WTC11 (cell line): ENCODE measurements at regions not wholly inside any gene's neighbourhood (a gene's known extent, or its start where the extent isn't known, plus 50 kb on each side); places are given as distances from the start of the nearest gene placed in this dataset.

ENCODE experiments used
- ATAC-seq: fragments of 200-7000 bp; cut with Tn5 transposase; 2 replicates; pipeline ENCODE4 v1.10.0; 2021; ENCODE audit warnings: mild to moderate bottlenecking, moderate library complexity
- CTCF ChIA-PET: fragments of 300-600 bp; sonication (Branson Sonifier 250); formaldehyde crosslinking; loops from one replicate; lab custom pipeline; 2021; ENCODE audit warnings: antibody characterized with exemption; lab: Charles Lee
- POLR2A ChIA-PET: fragments of 350-600 bp; sonication (Branson Sonifier 250); formaldehyde crosslinking; loops from one replicate; lab custom pipeline; 2021; ENCODE audit warnings: antibody characterized with exemption; lab: Charles Lee
- DNase-seq: peaks from one replicate; pipeline ENCODE4 v3.0.0; 2021; ENCODE audit warnings: low spot score
- H3K27ac Mint-ChIP-seq: 2 replicates; pipeline ENCODE4 v1.8.0; 2021; ENCODE audit warnings: mixed read lengths
- H3K27me3 Mint-ChIP-seq: 2 replicates; pipeline ENCODE4 v1.8.0; 2021; ENCODE audit warnings: low read depth, mild to moderate bottlenecking, moderate library complexity, mixed read lengths
- H3K36me3 Mint-ChIP-seq: 2 replicates; pipeline ENCODE4 v1.8.0; 2021; ENCODE audit warnings: mixed read lengths
- H3K4me1 Mint-ChIP-seq: 2 replicates; pipeline ENCODE4 v1.8.0; 2022; ENCODE audit warnings: mixed read lengths
- H3K4me3 Mint-ChIP-seq: 2 replicates; pipeline ENCODE4 v1.8.0; 2021; ENCODE audit warnings: mild to moderate bottlenecking, moderate library complexity, mixed read lengths
- H3K9me3 Mint-ChIP-seq: 2 replicates; pipeline ENCODE4 v1.8.0; 2021; ENCODE audit warnings: mixed read lengths
- ATF1 ChIP-seq: sonication (generic); formaldehyde crosslinking; IDR thresholded peaks from 2 replicates; pipeline ENCODE4 v1.8.1; 2023; ENCODE audit warnings: mild to moderate bottlenecking, moderate library complexity, missing genetic modification reagents
- CBFB ChIP-seq: sonication (generic); formaldehyde crosslinking; IDR thresholded peaks from 2 replicates; pipeline ENCODE4 v1.8.1; 2022; ENCODE audit warnings: mild to moderate bottlenecking, low read depth, missing genetic modification reagents
- CREM ChIP-seq: sonication (generic); formaldehyde crosslinking; IDR thresholded peaks from 2 replicates; pipeline ENCODE4 v1.8.1; 2022; ENCODE audit warnings: mild to moderate bottlenecking, missing genetic modification reagents, moderate library complexity
- E2F5 ChIP-seq: sonication (generic); formaldehyde crosslinking; IDR thresholded peaks from 2 replicates; pipeline ENCODE4 v1.8.1; 2022; ENCODE audit warnings: mild to moderate bottlenecking, moderate library complexity, missing genetic modification reagents
- HMGA2 ChIP-seq: fragments of 250-450 bp; sonication (Bioruptor Pico); IDR thresholded peaks from 2 replicates; pipeline ENCODE4 v1.4.0; 2021; ENCODE audit warnings: mild to moderate bottlenecking, moderate library complexity
- IRF2 ChIP-seq: sonication (generic); formaldehyde crosslinking; IDR thresholded peaks from 2 replicates; pipeline ENCODE4 v1.8.0; 2022; ENCODE audit warnings: low read depth, missing genetic modification reagents, borderline replicate concordance
- JAZF1 ChIP-seq: fragments of 250-450 bp; sonication (Bioruptor Pico); IDR thresholded peaks from 2 replicates; pipeline ENCODE4 v1.9.0; 2021; ENCODE audit warnings: moderate library complexity, mild to moderate bottlenecking, inconsistent platforms
- MLX ChIP-seq: sonication (generic); formaldehyde crosslinking; IDR thresholded peaks from 2 replicates; pipeline ENCODE4 v1.8.1; 2023; ENCODE audit warnings: mild to moderate bottlenecking, missing genetic modification reagents, moderate library complexity
- NFE2L1 ChIP-seq: sonication (generic); formaldehyde crosslinking; IDR thresholded peaks from 2 replicates; pipeline ENCODE4 v1.8.1; 2023; ENCODE audit warnings: missing genetic modification reagents
- NFYB ChIP-seq: sonication (generic); formaldehyde crosslinking; conservative IDR thresholded peaks from 2 replicates; pipeline ENCODE4 v1.8.0; 2022; ENCODE audit warnings: low read depth, missing genetic modification reagents
- PRDM15 ChIP-seq: sonication (generic); formaldehyde crosslinking; IDR thresholded peaks from 2 replicates; pipeline ENCODE4 v1.8.0; 2022; ENCODE audit warnings: missing genetic modification reagents
- SMAD3 ChIP-seq: sonication (generic); formaldehyde crosslinking; IDR thresholded peaks from 2 replicates; pipeline ENCODE4 v1.8.0; 2022; ENCODE audit warnings: missing genetic modification reagents, mild to moderate bottlenecking, borderline replicate concordance
- SMAD4 ChIP-seq: sonication (generic); formaldehyde crosslinking; IDR thresholded peaks from 2 replicates; pipeline ENCODE4 v1.8.0; 2022; ENCODE audit warnings: mild to moderate bottlenecking, missing genetic modification reagents
- TCF7 ChIP-seq: sonication (generic); formaldehyde crosslinking; IDR thresholded peaks from 2 replicates; pipeline ENCODE4 v1.8.0; 2022; ENCODE audit warnings: mild to moderate bottlenecking, low read depth, missing genetic modification reagents, moderate library complexity
- TF ChIP-seq, protein P1 (sequence below): fragments of 250-450 bp; sonication (Bioruptor Pico); IDR thresholded peaks from 2 replicates; pipeline ENCODE4 v2.1.2; 2022; ENCODE audit warnings: mild to moderate bottlenecking, moderate library complexity
- TF ChIP-seq, protein P2 (sequence below): sonication (generic); formaldehyde crosslinking; IDR thresholded peaks from 2 replicates; pipeline ENCODE4 v1.8.1; 2023; ENCODE audit warnings: mild to moderate bottlenecking, moderate library complexity, missing genetic modification reagents
- TF ChIP-seq, protein P3 (sequence below): sonication (generic); formaldehyde crosslinking; IDR thresholded peaks from 2 replicates; pipeline ENCODE4 v1.8.0; 2023; ENCODE audit warnings: missing genetic modification reagents, mild to moderate bottlenecking, borderline replicate concordance

DNA sequence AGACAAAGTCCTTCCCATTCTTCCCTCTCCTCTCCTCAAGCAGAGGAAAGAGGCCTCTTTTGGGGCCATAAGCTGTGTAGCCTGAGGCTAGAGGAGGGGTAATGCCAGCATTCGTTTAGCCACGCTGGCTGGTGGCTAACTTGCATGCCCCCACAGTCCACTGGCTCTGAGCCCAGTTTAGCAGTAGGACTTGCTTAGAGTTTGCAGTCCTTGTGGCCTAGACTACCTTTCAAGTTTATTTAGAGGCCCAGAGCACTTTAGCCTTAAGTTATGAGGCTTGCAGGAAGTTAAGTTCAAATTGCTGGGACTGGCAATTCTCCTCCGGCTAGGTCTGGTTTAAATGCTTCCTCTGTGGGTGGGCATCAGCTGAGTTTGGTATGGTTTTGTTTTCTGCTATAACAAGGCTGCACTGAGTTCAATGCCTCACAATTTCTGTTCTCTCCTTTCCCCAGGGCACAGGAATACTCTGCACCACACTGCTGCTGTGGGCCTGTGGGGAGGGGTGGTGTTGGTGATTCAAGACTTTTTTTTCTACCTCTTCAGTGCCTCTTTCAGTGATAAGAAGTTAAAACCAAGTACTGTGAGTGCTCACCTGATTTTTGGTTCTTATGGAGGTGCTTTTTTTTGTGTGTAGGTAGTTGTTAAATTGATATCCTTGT lies 281.0 kb upstream of the C11orf87 start:
- ATAC-seq, result peak; percentile 62
- ChIA-PET POLR2A (no interaction called here), CTCF (no interaction called here)
- Mint-ChIP-seq H3K9me3 (peaks cover 9% of the 10 kb centered on the region; the same call in 1 of the 2 replicates), H3K4me1 (peaks cover 13% of the 10 kb centered on the region), H3K27me3 (no peaks in the 10 kb centered on the region; the same call in 1 of the 2 replicates), H3K4me3 (no peak overlapping the region), H3K27ac (no peak overlapping the region), H3K36me3 (no peaks in the 10 kb centered on the region)
- DNase-seq, result no peak
- TF ChIP-seq, protein P1, sequence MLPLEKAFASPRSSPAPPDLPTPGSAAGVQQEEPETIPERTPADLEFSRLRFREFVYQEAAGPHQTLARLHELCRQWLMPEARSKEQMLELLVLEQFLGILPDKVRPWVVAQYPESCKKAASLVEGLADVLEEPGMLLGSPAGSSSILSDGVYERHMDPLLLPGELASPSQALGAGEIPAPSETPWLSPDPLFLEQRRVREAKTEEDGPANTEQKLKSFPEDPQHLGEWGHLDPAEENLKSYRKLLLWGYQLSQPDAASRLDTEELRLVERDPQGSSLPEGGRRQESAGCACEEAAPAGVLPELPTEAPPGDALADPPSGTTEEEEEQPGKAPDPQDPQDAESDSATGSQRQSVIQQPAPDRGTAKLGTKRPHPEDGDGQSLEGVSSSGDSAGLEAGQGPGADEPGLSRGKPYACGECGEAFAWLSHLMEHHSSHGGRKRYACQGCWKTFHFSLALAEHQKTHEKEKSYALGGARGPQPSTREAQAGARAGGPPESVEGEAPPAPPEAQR (CRISPR knock-in tag), result no peak
- TF ChIP-seq JAZF1 (CRISPR knock-in tag), result no peak
- no peak for TF ChIP-seq CREM
- no peak for TF ChIP-seq ATF1 (CRISPR knock-in tag)
- no peak for TF ChIP-seq E2F5 (CRISPR knock-in tag)
- TF ChIP-seq SMAD3 (CRISPR knock-in tag), result no peak
- no peak for TF ChIP-seq IRF2
- no peak for TF ChIP-seq SMAD4 (CRISPR knock-in tag)
- TF ChIP-seq NFYB (CRISPR knock-in tag), result no peak
- TF ChIP-seq CBFB (CRISPR knock-in tag), result no peak
- TF ChIP-seq PRDM15, result no peak
- TF ChIP-seq, protein P2, sequence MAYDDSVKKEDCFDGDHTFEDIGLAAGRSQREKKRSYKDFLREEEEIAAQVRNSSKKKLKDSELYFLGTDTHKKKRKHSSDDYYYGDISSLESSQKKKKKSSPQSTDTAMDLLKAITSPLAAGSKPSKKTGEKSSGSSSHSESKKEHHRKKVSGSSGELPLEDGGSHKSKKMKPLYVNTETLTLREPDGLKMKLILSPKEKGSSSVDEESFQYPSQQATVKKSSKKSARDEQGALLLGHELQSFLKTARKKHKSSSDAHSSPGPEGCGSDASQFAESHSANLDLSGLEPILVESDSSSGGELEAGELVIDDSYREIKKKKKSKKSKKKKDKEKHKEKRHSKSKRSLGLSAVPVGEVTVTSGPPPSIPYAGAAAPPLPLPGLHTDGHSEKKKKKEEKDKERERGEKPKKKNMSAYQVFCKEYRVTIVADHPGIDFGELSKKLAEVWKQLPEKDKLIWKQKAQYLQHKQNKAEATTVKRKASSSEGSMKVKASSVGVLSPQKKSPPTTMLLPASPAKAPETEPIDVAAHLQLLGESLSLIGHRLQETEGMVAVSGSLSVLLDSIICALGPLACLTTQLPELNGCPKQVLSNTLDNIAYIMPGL (CRISPR knock-in tag), result no peak
- TF ChIP-seq HMGA2, result no peak
- TF ChIP-seq, protein P3, sequence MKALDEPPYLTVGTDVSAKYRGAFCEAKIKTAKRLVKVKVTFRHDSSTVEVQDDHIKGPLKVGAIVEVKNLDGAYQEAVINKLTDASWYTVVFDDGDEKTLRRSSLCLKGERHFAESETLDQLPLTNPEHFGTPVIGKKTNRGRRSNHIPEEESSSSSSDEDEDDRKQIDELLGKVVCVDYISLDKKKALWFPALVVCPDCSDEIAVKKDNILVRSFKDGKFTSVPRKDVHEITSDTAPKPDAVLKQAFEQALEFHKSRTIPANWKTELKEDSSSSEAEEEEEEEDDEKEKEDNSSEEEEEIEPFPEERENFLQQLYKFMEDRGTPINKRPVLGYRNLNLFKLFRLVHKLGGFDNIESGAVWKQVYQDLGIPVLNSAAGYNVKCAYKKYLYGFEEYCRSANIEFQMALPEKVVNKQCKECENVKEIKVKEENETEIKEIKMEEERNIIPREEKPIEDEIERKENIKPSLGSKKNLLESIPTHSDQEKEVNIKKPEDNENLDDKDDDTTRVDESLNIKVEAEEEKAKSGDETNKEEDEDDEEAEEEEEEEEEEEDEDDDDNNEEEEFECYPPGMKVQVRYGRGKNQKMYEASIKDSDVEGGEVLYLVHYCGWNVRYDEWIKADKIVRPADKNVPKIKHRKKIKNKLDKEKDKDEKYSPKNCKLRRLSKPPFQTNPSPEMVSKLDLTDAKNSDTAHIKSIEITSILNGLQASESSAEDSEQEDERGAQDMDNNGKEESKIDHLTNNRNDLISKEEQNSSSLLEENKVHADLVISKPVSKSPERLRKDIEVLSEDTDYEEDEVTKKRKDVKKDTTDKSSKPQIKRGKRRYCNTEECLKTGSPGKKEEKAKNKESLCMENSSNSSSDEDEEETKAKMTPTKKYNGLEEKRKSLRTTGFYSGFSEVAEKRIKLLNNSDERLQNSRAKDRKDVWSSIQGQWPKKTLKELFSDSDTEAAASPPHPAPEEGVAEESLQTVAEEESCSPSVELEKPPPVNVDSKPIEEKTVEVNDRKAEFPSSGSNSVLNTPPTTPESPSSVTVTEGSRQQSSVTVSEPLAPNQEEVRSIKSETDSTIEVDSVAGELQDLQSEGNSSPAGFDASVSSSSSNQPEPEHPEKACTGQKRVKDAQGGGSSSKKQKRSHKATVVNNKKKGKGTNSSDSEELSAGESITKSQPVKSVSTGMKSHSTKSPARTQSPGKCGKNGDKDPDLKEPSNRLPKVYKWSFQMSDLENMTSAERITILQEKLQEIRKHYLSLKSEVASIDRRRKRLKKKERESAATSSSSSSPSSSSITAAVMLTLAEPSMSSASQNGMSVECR, result no peak
- TF ChIP-seq NFE2L1 (CRISPR knock-in tag), result no peak
- no peak for TF ChIP-seq MLX (CRISPR knock-in tag)
- TF ChIP-seq TCF7 (CRISPR knock-in tag), result no peak
